GM04504 (cell line): ENCODE measurements at regions not wholly inside any gene's neighbourhood (a gene's known extent, or its start where the extent isn't known, plus 50 kb on each side); places are given as distances from the start of the nearest gene placed in this dataset.
A peak's percentile ranks its signal among the peaks of the same experiment; 100 is the strongest.
"Not testable (repeated sequence)": the region's sequence is repeated elsewhere in the genome, so short reads cannot be mapped to it uniquely, and the experiment has no call there.

ENCODE experiments used
- DNase-seq: peaks from one replicate; pipeline ENCODE4 v3.0.0-alpha.2; 2012; ENCODE audit warnings: low read depth

GRCh38 chr9:108062680-108063079 lies 573.1 kb upstream of the KLF4 start:
- no peak for DNase-seq

- DNase-seq = no peak
Measured at GRCh38 chr9:108060175-108060574, 570.6 kb upstream of the KLF4 start.

GRCh38 chr9:108058135-108058814 lies 568.7 kb upstream of the KLF4 start:
- DNase-seq = no peak

GRCh38 chr9:108057421-108058134 lies 568.0 kb upstream of the KLF4 start:
- DNase-seq = peak; percentile 92

- DNase-seq = peak; percentile 55
Measured at GRCh38 chr9:108056805-108057386, 567.3 kb upstream of the KLF4 start.

GRCh38 chr9:108056084-108056804 lies 566.7 kb upstream of the KLF4 start:
- no peak for DNase-seq

GRCh38 chr9:108054131-108054630 lies 564.6 kb upstream of the KLF4 start:
- no peak for DNase-seq

GRCh38 chr9:108053555-108054061 lies 564.0 kb upstream of the KLF4 start:
- peak; percentile 64 for DNase-seq

- no peak for DNase-seq
Measured at GRCh38 chr9:108052431-108053080, 563.0 kb upstream of the KLF4 start.

GRCh38 chr9:108050894-108051293 lies 561.3 kb upstream of the KLF4 start:
- DNase-seq = no peak

- DNase-seq = no peak
Measured at GRCh38 chr9:108049671-108050494, 560.3 kb upstream of the KLF4 start.

- peak; percentile 90 for DNase-seq
Measured at GRCh38 chr9:108049026-108049607, 559.5 kb upstream of the KLF4 start.

GRCh38 chr9:108048406-108049025 lies 558.9 kb upstream of the KLF4 start:
- DNase-seq = no peak

GRCh38 chr9:108047777-108048176 lies 558.2 kb upstream of the KLF4 start:
- not testable (repeated sequence) for DNase-seq

GRCh38 chr9:108047264-108047663 lies 557.7 kb upstream of the KLF4 start:
- peak; percentile 55 for DNase-seq

- DNase-seq = no peak
Measured at GRCh38 chr9:108045851-108046250, 556.3 kb upstream of the KLF4 start.

- DNase-seq = no peak
Measured at GRCh38 chr9:108043585-108043984, 554.0 kb upstream of the KLF4 start.

GRCh38 chr9:108041551-108041950 lies 552.0 kb upstream of the KLF4 start:
- DNase-seq = peak; percentile 52

- DNase-seq = no peak
Measured at GRCh38 chr9:108040783-108041182, 551.2 kb upstream of the KLF4 start.

- DNase-seq = no peak
Measured at GRCh38 chr9:108039493-108039892, 549.9 kb upstream of the KLF4 start.
